Activated CD4-positive, alpha-beta T cell treated with anti-CD3 and anti-CD28 coated beads for 36 hours (primary cell): ENCODE measurements at regions not wholly inside any gene's neighbourhood (a gene's known extent, or its start where the extent isn't known, plus 50 kb on each side); places are given as distances from the start of the nearest gene placed in this dataset.
"Not testable (repeated sequence)": the region's sequence is repeated elsewhere in the genome, so short reads cannot be mapped to it uniquely, and the experiment has no call there.

Source experiments
- ATAC-seq: fragments of 200-7000 bp; cut with Tn5 transposase; one replicate; pipeline ENCODE4 v1.10.0; 2021; ENCODE audit warnings: mild to moderate bottlenecking, moderate library complexity
- CTCF ChIA-PET: fragments of 350-600 bp; sonication (Branson Sonifier 250); formaldehyde crosslinking; loops from one replicate; lab custom pipeline; 2021; ENCODE audit warnings: antibody characterized with exemption; lab: Charles Lee
- POLR2A ChIA-PET: fragments of 350-600 bp; sonication (Branson Sonifier 250); formaldehyde crosslinking; loops from one replicate; lab custom pipeline; 2021; ENCODE audit warnings: antibody characterized with exemption, inconsistent platforms; lab: Charles Lee
- DNase-seq: peaks from one replicate; pipeline ENCODE4 v3.0.0-alpha.2; 2020
- H3K27ac Mint-ChIP-seq: one replicate; pipeline ENCODE4 v1.8.0; 2021; ENCODE audit warnings: mixed read lengths
- H3K27me3 Mint-ChIP-seq: one replicate; pipeline ENCODE4 v1.8.0; 2021; ENCODE audit warnings: mixed read lengths
- H3K36me3 Mint-ChIP-seq: one replicate; pipeline ENCODE4 v1.8.0; 2021; ENCODE audit warnings: low read depth, mixed read lengths
- H3K4me1 Mint-ChIP-seq: one replicate; pipeline ENCODE4 v1.8.0; 2021; ENCODE audit warnings: mixed read lengths
- H3K4me3 Mint-ChIP-seq: one replicate; pipeline ENCODE4 v1.8.0; 2021; ENCODE audit warnings: mild to moderate bottlenecking, moderate library complexity, mixed read lengths
- H3K9me3 Mint-ChIP-seq: one replicate; pipeline ENCODE4 v1.8.0; 2021; ENCODE audit warnings: low read depth, mixed read lengths
- intact Hi-C, 2 experiments: fragments of 100-400 bp; cut with DNase I in 1 of 2; cut with micrococcal nuclease in 1 of 2; formaldehyde crosslinking; loops; one replicate each; pipeline versions ENCODE4 v1.14.2 to v1.15.1; 2022 to 2024; cut with DNase I, micrococcal nuclease

DNA sequence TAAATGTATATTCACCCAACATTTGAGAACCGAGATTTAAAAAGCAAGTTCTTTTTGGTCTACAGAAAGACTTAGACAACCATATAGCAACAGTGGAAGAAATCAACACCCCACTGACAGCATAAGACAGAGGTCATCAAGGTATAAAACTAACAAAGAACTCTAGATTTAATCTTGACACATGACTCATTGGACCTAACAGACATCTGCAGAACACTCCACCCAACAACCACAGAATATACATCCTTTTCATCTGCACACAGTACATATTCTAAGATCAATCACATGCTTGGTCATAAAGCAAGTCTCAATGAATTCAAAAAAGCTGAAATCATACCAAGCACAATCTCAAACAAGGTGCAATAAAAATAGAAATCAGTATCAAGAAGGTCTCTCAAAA is 65.8 kb downstream of the SPIN4 start:
- POLR2A ChIA-PET = no interaction called here

DNA sequence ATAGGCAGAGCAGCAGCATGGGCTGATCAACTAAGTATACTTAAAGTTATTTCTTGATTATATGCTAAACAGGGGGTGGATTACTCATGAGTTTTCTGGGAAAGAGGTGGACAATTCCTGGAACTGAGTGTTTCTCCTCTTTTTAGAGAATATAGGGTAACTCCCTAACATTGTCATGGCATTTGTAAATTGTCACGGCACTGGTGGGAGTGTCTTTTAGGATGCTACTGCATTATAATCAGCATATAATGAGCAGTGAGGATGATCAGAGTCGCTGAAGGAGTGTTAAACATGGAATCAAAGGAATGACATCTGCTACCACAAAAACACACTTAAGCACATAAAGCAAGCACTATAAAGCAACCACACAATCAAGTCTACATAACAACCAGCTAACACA is 66.5 kb downstream of the SPIN4 start:
- DNase-seq (no peak), ATAC-seq (no peak)
- no peaks in the 10 kb centered on the region for H3K36me3 Mint-ChIP-seq
- H3K27me3 Mint-ChIP-seq = no peaks in the 10 kb centered on the region
- no peak overlapping the region for H3K4me3 Mint-ChIP-seq
- no peaks in the 10 kb centered on the region for H3K4me1 Mint-ChIP-seq
- H3K27ac Mint-ChIP-seq = no peak overlapping the region
- CTCF ChIA-PET = no interaction called here
- no peaks in the 10 kb centered on the region for H3K9me3 Mint-ChIP-seq
- intact Hi-C loops = no loop called here
- POLR2A ChIA-PET = no interaction called here

More for the DNA sequence above, 65.8 kb downstream of the SPIN4 start:
- CTCF ChIA-PET = no interaction called here
- Mint-ChIP-seq H3K4me1 (no peaks in the 10 kb centered on the region), H3K27me3 (no peaks in the 10 kb centered on the region), H3K36me3 (no peaks in the 10 kb centered on the region), H3K27ac (no peak overlapping the region), H3K9me3 (peaks cover 2% of the 10 kb centered on the region), H3K4me3 (no peak overlapping the region)
- DNase-seq (no peak), ATAC-seq (no peak)
- intact Hi-C loops = no loop called here

DNA sequence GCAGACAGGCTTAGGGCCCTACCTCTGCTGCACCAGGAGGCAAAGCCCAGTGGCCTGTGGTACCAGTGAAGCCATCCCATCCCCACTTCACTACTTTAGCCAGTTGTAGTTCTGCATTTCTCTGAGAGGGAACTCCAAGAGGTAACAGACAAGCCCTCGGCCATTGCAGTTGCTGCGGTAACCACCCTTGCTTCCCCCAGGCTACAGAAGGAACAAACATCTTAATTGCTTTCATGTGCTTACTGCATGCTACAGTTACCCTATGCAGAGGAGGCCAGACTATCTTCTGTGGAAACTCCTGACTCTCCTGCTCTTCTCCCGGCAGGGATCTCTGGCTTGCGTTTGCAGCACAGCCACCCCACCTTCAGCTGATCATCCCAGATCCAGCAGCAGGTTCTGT is 67.8 kb downstream of the SPIN4 start:
- no peak for DNase-seq
- Mint-ChIP-seq H3K27me3 (no peaks in the 10 kb centered on the region), H3K4me3 (no peak overlapping the region), H3K36me3 (no peaks in the 10 kb centered on the region), H3K4me1 (no peaks in the 10 kb centered on the region), H3K27ac (no peak overlapping the region), H3K9me3 (no peaks in the 10 kb centered on the region)
- intact Hi-C loops = no loop called here
- ChIA-PET CTCF (no interaction called here), POLR2A (no interaction called here)
- ATAC-seq = no peak

DNA sequence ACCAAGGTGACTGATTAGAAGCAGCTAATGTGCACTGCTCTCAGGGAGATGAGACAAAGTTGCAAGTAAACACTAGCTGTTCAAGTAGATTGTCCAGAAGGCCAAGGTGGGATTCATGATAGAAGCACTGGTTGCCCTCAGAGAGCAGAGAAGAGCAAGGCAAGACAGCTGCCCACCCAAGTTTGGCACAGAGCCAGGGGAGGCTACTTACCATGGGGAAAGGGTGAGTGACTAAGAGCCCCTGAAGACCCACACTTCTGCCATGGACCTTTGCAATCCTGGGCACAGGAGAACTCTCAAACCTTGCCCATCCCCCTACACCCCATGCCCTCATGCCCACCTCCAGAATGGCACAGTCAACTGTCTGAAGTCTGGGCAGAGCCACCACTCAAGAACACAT is 68.3 kb downstream of the SPIN4 start:
- H3K36me3 Mint-ChIP-seq = no peaks in the 10 kb centered on the region
- ATAC-seq = no peak
- CTCF ChIA-PET = no interaction called here
- H3K4me3 Mint-ChIP-seq = no peak overlapping the region
- no peaks in the 10 kb centered on the region for H3K9me3 Mint-ChIP-seq
- no peaks in the 10 kb centered on the region for H3K4me1 Mint-ChIP-seq
- intact Hi-C loops = no loop called here
- DNase-seq = no peak
- POLR2A ChIA-PET = no interaction called here
- no peak overlapping the region for H3K27ac Mint-ChIP-seq
- no peaks in the 10 kb centered on the region for H3K27me3 Mint-ChIP-seq

- intact Hi-C loops = no loop called here
- no peaks in the 10 kb centered on the region for H3K27me3 Mint-ChIP-seq
- no peaks in the 10 kb centered on the region for H3K36me3 Mint-ChIP-seq
- CTCF ChIA-PET = no interaction called here
- no peaks in the 10 kb centered on the region for H3K4me1 Mint-ChIP-seq
- POLR2A ChIA-PET = no interaction called here
- no peaks in the 10 kb centered on the region for H3K9me3 Mint-ChIP-seq
- no peak for DNase-seq
- no peak for ATAC-seq
- H3K4me3 Mint-ChIP-seq = no peak overlapping the region
- H3K27ac Mint-ChIP-seq = no peak overlapping the region
Measured at GRCh38 chrX:63282077-63282476, 69.1 kb downstream of the SPIN4 start.

GRCh38 chrX:63281465-63281864 is 69.7 kb downstream of the SPIN4 start:
- Mint-ChIP-seq H3K9me3 (no peaks in the 10 kb centered on the region), H3K27me3 (no peaks in the 10 kb centered on the region), H3K4me3 (no peak overlapping the region), H3K36me3 (no peaks in the 10 kb centered on the region), H3K4me1 (no peaks in the 10 kb centered on the region), H3K27ac (no peak overlapping the region)
- POLR2A ChIA-PET = no interaction called here
- DNase-seq (no peak), ATAC-seq (no peak)
- intact Hi-C loops = no loop called here
- CTCF ChIA-PET = no interaction called here

GRCh38 chrX:63277394-63277793 is 73.7 kb downstream of the SPIN4 start:
- H3K27me3 Mint-ChIP-seq, H3K36me3 Mint-ChIP-seq, H3K4me1 Mint-ChIP-seq, DNase-seq, H3K4me3 Mint-ChIP-seq, POLR2A ChIA-PET, H3K27ac Mint-ChIP-seq, H3K9me3 Mint-ChIP-seq, ATAC-seq, intact Hi-C loops: not testable (repeated sequence)
- CTCF ChIA-PET = interaction anchor here (0.8 kb wide), 1 partner anchor 230 kb away, joined by 3 read pairs; no protein-coding TSS in a partner anchor

DNA sequence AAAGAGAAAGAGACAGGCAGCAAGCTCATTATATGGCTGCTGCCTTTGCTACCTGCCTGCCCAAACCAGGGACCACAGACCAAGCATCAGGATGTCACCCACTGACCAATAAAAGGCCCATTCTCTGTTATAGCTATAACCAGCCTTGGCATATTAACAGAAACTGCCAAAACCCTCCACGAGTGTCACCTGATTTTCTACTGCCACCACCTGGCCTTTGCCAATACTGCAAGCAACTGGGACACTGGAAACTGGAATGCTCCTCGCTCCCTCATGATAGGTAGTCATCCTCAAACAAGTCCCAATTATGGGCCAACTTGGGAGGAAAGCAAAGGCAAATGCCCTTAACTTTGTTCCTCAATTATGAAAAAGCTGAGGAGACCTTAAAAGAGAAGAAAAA is 76.0 kb downstream of the SPIN4 start:
- DNase-seq (peak; percentile 40), ATAC-seq (no peak)
- CTCF ChIA-PET = interaction anchor here (0.6 kb wide), 1 partner anchor 18 kb away, joined by 5 read pairs; no protein-coding TSS in a partner anchor
- H3K9me3 Mint-ChIP-seq = no peaks in the 10 kb centered on the region
- intact Hi-C loops = no loop called here
- H3K4me3 Mint-ChIP-seq = no peak overlapping the region
- no peaks in the 10 kb centered on the region for H3K4me1 Mint-ChIP-seq
- H3K36me3 Mint-ChIP-seq = no peaks in the 10 kb centered on the region
- no peaks in the 10 kb centered on the region for H3K27me3 Mint-ChIP-seq
- POLR2A ChIA-PET = no interaction called here
- no peak overlapping the region for H3K27ac Mint-ChIP-seq

DNA sequence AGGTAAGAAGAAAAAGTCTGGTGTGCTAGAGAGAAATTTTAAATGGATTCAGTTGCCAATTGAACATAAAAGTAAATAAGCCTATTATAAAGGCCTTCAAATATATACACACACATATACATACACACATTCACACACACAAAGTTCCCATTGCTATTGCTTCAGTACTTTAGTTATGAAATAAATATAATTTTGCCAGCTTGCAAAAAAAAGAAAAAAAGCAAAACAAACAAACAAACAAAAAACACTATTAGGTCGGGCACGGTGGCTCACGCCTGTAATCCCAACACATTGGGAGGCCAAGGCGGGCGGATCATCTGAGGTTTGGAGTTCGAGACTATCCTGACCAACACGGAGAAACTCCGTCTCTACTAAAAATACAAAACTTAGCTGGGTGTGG is 80.3 kb downstream of the SPIN4 start:
- POLR2A ChIA-PET = no interaction called here
- H3K36me3 Mint-ChIP-seq = no peaks in the 10 kb centered on the region

GRCh38 chrX:63258144-63258543 is 93.0 kb downstream of the SPIN4 start:
- intact Hi-C loops = no loop called here
- H3K9me3 Mint-ChIP-seq = peaks cover 1% of the 10 kb centered on the region
- H3K27ac Mint-ChIP-seq = no peak overlapping the region
- no peaks in the 10 kb centered on the region for H3K4me1 Mint-ChIP-seq
- ChIA-PET CTCF (no interaction called here), POLR2A (no interaction called here)
- ATAC-seq (no peak), DNase-seq (no peak)
- H3K36me3 Mint-ChIP-seq = no peaks in the 10 kb centered on the region
- no peak overlapping the region for H3K4me3 Mint-ChIP-seq
- no peaks in the 10 kb centered on the region for H3K27me3 Mint-ChIP-seq

More for the DNA sequence above, 80.3 kb downstream of the SPIN4 start:
- DNase-seq (no peak), ATAC-seq (no peak)
- Mint-ChIP-seq H3K4me3 (no peak overlapping the region), H3K4me1 (no peaks in the 10 kb centered on the region), H3K27me3 (no peaks in the 10 kb centered on the region), H3K27ac (no peak overlapping the region), H3K9me3 (no peaks in the 10 kb centered on the region)
- intact Hi-C loops = no loop called here
- CTCF ChIA-PET = interaction anchor here (0.7 to 1.2 kb wide), 3 partner anchors 10 to 494 kb away, joined by 3 read pairs; no protein-coding TSS in a partner anchor

GRCh38 chrX:63250253-63250868 is 100.8 kb downstream of the SPIN4 start:
- ChIA-PET POLR2A (no interaction called here), CTCF (interaction anchor here (0.6 to 1.5 kb wide), 5 partner anchors 20 to 1724 kb away, joined by 3 to 7 read pairs (median 3); no protein-coding TSS in a partner anchor)
- no peak overlapping the region for H3K4me3 Mint-ChIP-seq
- H3K4me1 Mint-ChIP-seq = no peaks in the 10 kb centered on the region
- intact Hi-C loops = no loop called here
- H3K27me3 Mint-ChIP-seq = no peaks in the 10 kb centered on the region
- DNase-seq (peak; percentile 31), ATAC-seq (peak; percentile 74)
- H3K9me3 Mint-ChIP-seq = no peaks in the 10 kb centered on the region
- no peak overlapping the region for H3K27ac Mint-ChIP-seq
- H3K36me3 Mint-ChIP-seq = no peaks in the 10 kb centered on the region

GRCh38 chrX:63242689-63243088 is 108.4 kb downstream of the SPIN4 start:
- intact Hi-C loops, CTCF ChIA-PET, H3K9me3 Mint-ChIP-seq, H3K4me3 Mint-ChIP-seq, H3K27me3 Mint-ChIP-seq, POLR2A ChIA-PET, H3K4me1 Mint-ChIP-seq, H3K27ac Mint-ChIP-seq, DNase-seq, ATAC-seq, H3K36me3 Mint-ChIP-seq: not testable (repeated sequence)
